ENCODE measurements at regions not wholly inside any gene's neighbourhood (a gene's known extent, or its start where the extent isn't known, plus 50 kb on each side); places are given as distances from the start of the nearest gene placed in this dataset.
"Not testable (repeated sequence)": the region's sequence is repeated elsewhere in the genome, so short reads cannot be mapped to it uniquely, and the experiment has no call there.

- H3K27me3 ChIP-seq (ENCODE audit: low read depth), result peaks cover 4% of the 10 kb centered on the region
- H3K4me3 ChIP-seq, result no peak overlapping the region
- no peaks in the 10 kb centered on the region for H3K36me3 ChIP-seq
- H3K4me1 ChIP-seq, result no peaks in the 10 kb centered on the region
- H3K27ac ChIP-seq, result no peak overlapping the region
- H3K9me3 ChIP-seq, result no peaks in the 10 kb centered on the region
- no peak for ATAC-seq
- no peak for TF ChIP-seq CTCF (IDR thresholded peaks at IDR 0.05)
- intact Hi-C loops (cut with DNase I), result no loop called here
- DNase-seq, result no peak
These were observed 50.7 kb upstream of the EDARADD start for GRCh38 chr1:236343246-236343870.

- ATAC-seq (no peak), DNase-seq (no peak)
- intact Hi-C loops (cut with DNase I), result no loop called here
- TF ChIP-seq CTCF (IDR thresholded peaks at IDR 0.05), result no peak
- Histone ChIP-seq H3K27ac (no peak overlapping the region), H3K27me3 (ENCODE audit: low read depth) (no peaks in the 10 kb centered on the region), H3K4me3 (no peak overlapping the region), H3K36me3 (no peaks in the 10 kb centered on the region), H3K4me1 (no peaks in the 10 kb centered on the region), H3K9me3 (no peaks in the 10 kb centered on the region)
These were observed 51.5 kb upstream of the EDARADD start for GRCh38 chr1:236342403-236343245.

GRCh38 chr1:236341298-236341697 lies 52.8 kb upstream of the EDARADD start:
- H3K9me3 ChIP-seq, result no peaks in the 10 kb centered on the region
- no peak overlapping the region for H3K27ac ChIP-seq
- DNase-seq (no peak), ATAC-seq (no peak)
- TF ChIP-seq CTCF (IDR thresholded peaks at IDR 0.05), result no peak
- H3K36me3 ChIP-seq, result no peaks in the 10 kb centered on the region
- no peaks in the 10 kb centered on the region for H3K4me1 ChIP-seq
- H3K4me3 ChIP-seq, result no peak overlapping the region
- intact Hi-C loops (cut with DNase I), result no loop called here
- no peaks in the 10 kb centered on the region for H3K27me3 ChIP-seq (ENCODE audit: low read depth)

GRCh38 chr1:236338096-236338495 lies 56.0 kb upstream of the EDARADD start:
- no peak overlapping the region for H3K4me3 ChIP-seq
- no peaks in the 10 kb centered on the region for H3K36me3 ChIP-seq

GRCh38 chr1:236336084-236336483 lies 54.3 kb upstream of the ERO1B start:
- ATAC-seq (no peak), DNase-seq (no peak)
- Histone ChIP-seq H3K4me3 (no peak overlapping the region), H3K36me3 (no peaks in the 10 kb centered on the region), H3K27ac (no peak overlapping the region), H3K27me3 (ENCODE audit: low read depth) (no peaks in the 10 kb centered on the region), H3K4me1 (no peaks in the 10 kb centered on the region), H3K9me3 (no peaks in the 10 kb centered on the region)
- no peak for TF ChIP-seq CTCF (IDR thresholded peaks at IDR 0.05)
- intact Hi-C loops (cut with DNase I), result no loop called here

More at GRCh38 chr1:236338096-236338495, 56.0 kb upstream of the EDARADD start:
- ATAC-seq (no peak), DNase-seq (no peak)
- Histone ChIP-seq H3K27me3 (ENCODE audit: low read depth) (no peaks in the 10 kb centered on the region), H3K4me1 (no peaks in the 10 kb centered on the region), H3K9me3 (no peaks in the 10 kb centered on the region), H3K27ac (no peak overlapping the region)
- intact Hi-C loops (cut with DNase I), result no loop called here
- no peak for TF ChIP-seq CTCF (IDR thresholded peaks at IDR 0.05)

GRCh38 chr1:236335633-236336032 lies 53.9 kb upstream of the ERO1B start:
- H3K27me3 ChIP-seq (ENCODE audit: low read depth); ATAC-seq; H3K4me3 ChIP-seq; DNase-seq; H3K36me3 ChIP-seq; H3K27ac ChIP-seq; H3K9me3 ChIP-seq; intact Hi-C loops (cut with DNase I); H3K4me1 ChIP-seq: not testable (repeated sequence)
